Non-pigmented ciliary epithelial cell (primary cell): ENCODE measurements at regions not wholly inside any gene's neighbourhood (a gene's known extent, or its start where the extent isn't known, plus 50 kb on each side); places are given as distances from the start of the nearest gene placed in this dataset.

Experiments
- DNase-seq: peaks from one replicate; pipeline ENCODE4 v3.0.0-alpha.2; 2010; ENCODE audit warnings: low read depth

GRCh38 chr16:86156155-86156554 lies 257.2 kb downstream of the IRF8 start:
- DNase-seq: no peak

- no peak for DNase-seq
Measured at GRCh38 chr16:86157616-86158247, 258.8 kb downstream of the IRF8 start.

- no peak for DNase-seq
Measured at GRCh38 chr16:86158688-86159360, 259.9 kb downstream of the IRF8 start.

GRCh38 chr16:86165479-86165878 lies 266.5 kb downstream of the IRF8 start:
- DNase-seq: no peak

- no peak for DNase-seq
Measured at GRCh38 chr16:86166414-86166813, 267.5 kb downstream of the IRF8 start.

GRCh38 chr16:86167061-86167460 lies 268.1 kb downstream of the IRF8 start:
- DNase-seq: no peak

GRCh38 chr16:86170720-86171119 lies 271.8 kb downstream of the IRF8 start:
- DNase-seq: no peak

- DNase-seq: peak; percentile 67
Measured at GRCh38 chr16:86171329-86171728, 272.4 kb downstream of the IRF8 start.

GRCh38 chr16:86175816-86176215 lies 276.9 kb downstream of the IRF8 start:
- no peak for DNase-seq

- DNase-seq: no peak
Measured at GRCh38 chr16:86176462-86176861, 277.5 kb downstream of the IRF8 start.

GRCh38 chr16:86180244-86180643 lies 281.3 kb downstream of the IRF8 start:
- no peak for DNase-seq

GRCh38 chr16:86180780-86181179 lies 281.8 kb downstream of the IRF8 start:
- DNase-seq: no peak

- DNase-seq: no peak
Measured at GRCh38 chr16:86181526-86181925, 282.6 kb downstream of the IRF8 start.

GRCh38 chr16:86184185-86184584 lies 285.2 kb downstream of the IRF8 start:
- DNase-seq: no peak

- no peak for DNase-seq
Measured at GRCh38 chr16:86185089-86185488, 286.1 kb downstream of the IRF8 start.

- no peak for DNase-seq
Measured at GRCh38 chr16:86186313-86186712, 287.4 kb downstream of the IRF8 start.

GRCh38 chr16:86189934-86190333 lies 291.0 kb downstream of the IRF8 start:
- no peak for DNase-seq

GRCh38 chr16:86191663-86192062 lies 292.7 kb downstream of the IRF8 start:
- no peak for DNase-seq

- no peak for DNase-seq
Measured at GRCh38 chr16:86193528-86194193, 294.7 kb downstream of the IRF8 start.

GRCh38 chr16:86195863-86196630 lies 297.1 kb downstream of the IRF8 start:
- DNase-seq: no peak

- DNase-seq: no peak
Measured at GRCh38 chr16:86196687-86197391, 297.9 kb downstream of the IRF8 start.
